ENCODE measurements at regions not wholly inside any gene's neighbourhood (a gene's known extent, or its start where the extent isn't known, plus 50 kb on each side); places are given as distances from the start of the nearest gene placed in this dataset.

GRCh38 chr20:11064946-11065345, 391.1 kb upstream of the JAG1 start:
- no peak overlapping the region for H3K14ac ChIP-seq (ENCODE audit: low read length in 2 of 2)
- no peak overlapping the region for H4K8ac ChIP-seq (ENCODE audit: low read length)
- H3K23ac ChIP-seq (ENCODE audit: low read length in 2 of 2) = no peak overlapping the region
- no peak overlapping the region for H3K9ac ChIP-seq (ENCODE audit: low read length)
- no peaks in the 10 kb centered on the region for H3K27me3 ChIP-seq (ENCODE audit: control insufficient read depth in 1 of 2, insufficient read depth in 1 of 2, low read length in 2 of 2)
- H3K4me2 ChIP-seq (ENCODE audit: low read length, poor library complexity, severe bottlenecking) = no peak overlapping the region
- H3K4ac ChIP-seq (ENCODE audit: low read depth in 1 of 2, low read length in 2 of 2) = no peak overlapping the region
- no peak overlapping the region for H2BK120ac ChIP-seq (ENCODE audit: low read depth, low read length)
- DNase-seq = no peak
- no peak overlapping the region for H2BK12ac ChIP-seq (ENCODE audit: low read length in 2 of 2)
- no peaks in the 10 kb centered on the region for H3K36me3 ChIP-seq (ENCODE audit: control insufficient read depth in 1 of 2, insufficient read depth in 2 of 2, low read depth in 1 of 2, low read length in 2 of 2)
- H3K4me3 ChIP-seq (ENCODE audit: insufficient read depth in 1 of 2, low read depth in 1 of 2, low read length in 2 of 2) = no peak overlapping the region
- no peak overlapping the region for H2BK15ac ChIP-seq (ENCODE audit: low read depth, poor library complexity, severe bottlenecking)
- H3K79me1 ChIP-seq (replicated peaks; ENCODE audit: low read length, poor library complexity, severe bottlenecking) = no peaks in the 10 kb centered on the region
- no peak overlapping the region for H2AFZ ChIP-seq (ENCODE audit: low read depth, low read length)
- WGBS = 100% methylated on average over 1 of the region's 2 CpGs
- H2AK5ac ChIP-seq (ENCODE audit: low read length, severe bottlenecking) = no peak overlapping the region
- H3K9me3 ChIP-seq (ENCODE audit: control insufficient read depth, low read length) = no peaks in the 10 kb centered on the region
- H3K27ac ChIP-seq (ENCODE audit: low read length, poor library complexity, severe bottlenecking) = no peak overlapping the region
- H2BK5ac ChIP-seq (ENCODE audit: low read depth, low read length, poor library complexity, severe bottlenecking) = no peak overlapping the region
- H4K91ac ChIP-seq (ENCODE audit: low read length) = no peak overlapping the region
- no peaks in the 10 kb centered on the region for H3K4me1 ChIP-seq (ENCODE audit: control insufficient read depth, insufficient read depth, low read depth, low read length)
- no peak overlapping the region for H3K18ac ChIP-seq (ENCODE audit: low read depth in 1 of 2, low read length in 2 of 2)

- no peak overlapping the region for H2BK120ac ChIP-seq (ENCODE audit: low read depth, low read length)
- no peak overlapping the region for H2AK5ac ChIP-seq (ENCODE audit: low read length, severe bottlenecking)
- no peak overlapping the region for H2BK12ac ChIP-seq (ENCODE audit: low read length in 2 of 2)
- no peaks in the 10 kb centered on the region for H3K36me3 ChIP-seq (ENCODE audit: control insufficient read depth in 1 of 2, insufficient read depth in 2 of 2, low read depth in 1 of 2, low read length in 2 of 2)
- no peak overlapping the region for H3K14ac ChIP-seq (ENCODE audit: low read length in 2 of 2)
- H2BK5ac ChIP-seq (ENCODE audit: low read depth, low read length, poor library complexity, severe bottlenecking) = no peak overlapping the region
- H3K27ac ChIP-seq (ENCODE audit: low read length, poor library complexity, severe bottlenecking) = no peak overlapping the region
- H4K91ac ChIP-seq (ENCODE audit: low read length) = no peak overlapping the region
- H3K4me3 ChIP-seq (ENCODE audit: insufficient read depth in 1 of 2, low read depth in 1 of 2, low read length in 2 of 2) = no peak overlapping the region
- H3K27me3 ChIP-seq (ENCODE audit: control insufficient read depth in 1 of 2, insufficient read depth in 1 of 2, low read length in 2 of 2) = no peaks in the 10 kb centered on the region
- no peak overlapping the region for H2BK15ac ChIP-seq (ENCODE audit: low read depth, poor library complexity, severe bottlenecking)
- no peak for DNase-seq
- no peaks in the 10 kb centered on the region for H3K79me1 ChIP-seq (replicated peaks; ENCODE audit: low read length, poor library complexity, severe bottlenecking)
- WGBS = no CpG with 5 or more reads among the region's 1 CpG
- no peak overlapping the region for H3K23ac ChIP-seq (ENCODE audit: low read length in 2 of 2)
- H4K8ac ChIP-seq (ENCODE audit: low read length) = no peak overlapping the region
- no peak overlapping the region for H3K9ac ChIP-seq (ENCODE audit: low read length)
- H3K4ac ChIP-seq (ENCODE audit: low read depth in 1 of 2, low read length in 2 of 2) = no peak overlapping the region
- no peaks in the 10 kb centered on the region for H3K4me1 ChIP-seq (ENCODE audit: control insufficient read depth, insufficient read depth, low read depth, low read length)
- H3K18ac ChIP-seq (ENCODE audit: low read depth in 1 of 2, low read length in 2 of 2) = no peak overlapping the region
- H2AFZ ChIP-seq (ENCODE audit: low read depth, low read length) = no peak overlapping the region
- no peak overlapping the region for H3K4me2 ChIP-seq (ENCODE audit: low read length, poor library complexity, severe bottlenecking)
- H3K9me3 ChIP-seq (ENCODE audit: control insufficient read depth, low read length) = peaks cover 8% of the 10 kb centered on the region
Measured at GRCh38 chr20:11067359-11067758, 393.6 kb upstream of the JAG1 start.

- H2BK120ac ChIP-seq (ENCODE audit: low read depth, low read length) = no peak overlapping the region
- DNase-seq = no peak
- no peak overlapping the region for H3K9ac ChIP-seq (ENCODE audit: low read length)
- no peak overlapping the region for H3K18ac ChIP-seq (ENCODE audit: low read depth in 1 of 2, low read length in 2 of 2)
- H2BK12ac ChIP-seq (ENCODE audit: low read length in 2 of 2) = no peak overlapping the region
- H3K4me3 ChIP-seq (ENCODE audit: insufficient read depth in 1 of 2, low read depth in 1 of 2, low read length in 2 of 2) = no peak overlapping the region
- H3K14ac ChIP-seq (ENCODE audit: low read length in 2 of 2) = no peak overlapping the region
- no peak overlapping the region for H4K91ac ChIP-seq (ENCODE audit: low read length)
- H3K36me3 ChIP-seq (ENCODE audit: control insufficient read depth in 1 of 2, insufficient read depth in 2 of 2, low read depth in 1 of 2, low read length in 2 of 2) = no peaks in the 10 kb centered on the region
- H3K23ac ChIP-seq (ENCODE audit: low read length in 2 of 2) = no peak overlapping the region
- no peak overlapping the region for H3K27ac ChIP-seq (ENCODE audit: low read length, poor library complexity, severe bottlenecking)
- H2BK15ac ChIP-seq (ENCODE audit: low read depth, poor library complexity, severe bottlenecking) = no peak overlapping the region
- no peak overlapping the region for H4K8ac ChIP-seq (ENCODE audit: low read length)
- H2AFZ ChIP-seq (ENCODE audit: low read depth, low read length) = no peak overlapping the region
- no peak overlapping the region for H3K4me2 ChIP-seq (ENCODE audit: low read length, poor library complexity, severe bottlenecking)
- no peaks in the 10 kb centered on the region for H3K79me1 ChIP-seq (replicated peaks; ENCODE audit: low read length, poor library complexity, severe bottlenecking)
- H3K4me1 ChIP-seq (ENCODE audit: control insufficient read depth, insufficient read depth, low read depth, low read length) = no peaks in the 10 kb centered on the region
- no CpG with 5 or more reads among the region's 1 CpG for WGBS
- H2AK5ac ChIP-seq (ENCODE audit: low read length, severe bottlenecking) = no peak overlapping the region
- H3K27me3 ChIP-seq (ENCODE audit: control insufficient read depth in 1 of 2, insufficient read depth in 1 of 2, low read length in 2 of 2) = no peaks in the 10 kb centered on the region
- peaks cover 8% of the 10 kb centered on the region for H3K9me3 ChIP-seq (ENCODE audit: control insufficient read depth, low read length)
- H2BK5ac ChIP-seq (ENCODE audit: low read depth, low read length, poor library complexity, severe bottlenecking) = no peak overlapping the region
- no peak overlapping the region for H3K4ac ChIP-seq (ENCODE audit: low read depth in 1 of 2, low read length in 2 of 2)
Measured at GRCh38 chr20:11072982-11073381, 399.2 kb upstream of the JAG1 start.

GRCh38 chr20:11076434-11077105, 402.8 kb upstream of the JAG1 start:
- H3K27ac ChIP-seq (ENCODE audit: low read length, poor library complexity, severe bottlenecking) = no peak overlapping the region
- H3K79me1 ChIP-seq (replicated peaks; ENCODE audit: low read length, poor library complexity, severe bottlenecking) = no peaks in the 10 kb centered on the region
- no peak overlapping the region for H3K4me3 ChIP-seq (ENCODE audit: insufficient read depth in 1 of 2, low read depth in 1 of 2, low read length in 2 of 2)
- no peak overlapping the region for H3K14ac ChIP-seq (ENCODE audit: low read length in 2 of 2)
- H3K23ac ChIP-seq (ENCODE audit: low read length in 2 of 2) = no peak overlapping the region
- no peak overlapping the region for H2BK12ac ChIP-seq (ENCODE audit: low read length in 2 of 2)
- no peak overlapping the region for H2AFZ ChIP-seq (ENCODE audit: low read depth, low read length)
- H3K4me1 ChIP-seq (ENCODE audit: control insufficient read depth, insufficient read depth, low read depth, low read length) = no peaks in the 10 kb centered on the region
- H2BK5ac ChIP-seq (ENCODE audit: low read depth, low read length, poor library complexity, severe bottlenecking) = no peak overlapping the region
- no peak overlapping the region for H4K8ac ChIP-seq (ENCODE audit: low read length)
- peaks cover 7% of the 10 kb centered on the region for H3K9me3 ChIP-seq (ENCODE audit: control insufficient read depth, low read length)
- no peak overlapping the region for H2AK5ac ChIP-seq (ENCODE audit: low read length, severe bottlenecking)
- no peak overlapping the region for H2BK15ac ChIP-seq (ENCODE audit: low read depth, poor library complexity, severe bottlenecking)
- no peaks in the 10 kb centered on the region for H3K27me3 ChIP-seq (ENCODE audit: control insufficient read depth in 1 of 2, insufficient read depth in 1 of 2, low read length in 2 of 2)
- H3K9ac ChIP-seq (ENCODE audit: low read length) = no peak overlapping the region
- H3K4ac ChIP-seq (ENCODE audit: low read depth in 1 of 2, low read length in 2 of 2) = no peak overlapping the region
- WGBS = 77% methylated on average over 6 of the region's 10 CpGs
- DNase-seq = no peak
- H2BK120ac ChIP-seq (ENCODE audit: low read depth, low read length) = no peak overlapping the region
- no peaks in the 10 kb centered on the region for H3K36me3 ChIP-seq (ENCODE audit: control insufficient read depth in 1 of 2, insufficient read depth in 2 of 2, low read depth in 1 of 2, low read length in 2 of 2)
- no peak overlapping the region for H3K4me2 ChIP-seq (ENCODE audit: low read length, poor library complexity, severe bottlenecking)
- no peak overlapping the region for H3K18ac ChIP-seq (ENCODE audit: low read depth in 1 of 2, low read length in 2 of 2)
- H4K91ac ChIP-seq (ENCODE audit: low read length) = no peak overlapping the region

All from mesenchymal stem cell (in vitro differentiated cells and primary cell).